ENCODE measurements at regions not wholly inside any gene's neighbourhood (a gene's known extent, or its start where the extent isn't known, plus 50 kb on each side); places are given as distances from the start of the nearest gene placed in this dataset.
A peak's percentile ranks its signal among the peaks of the same experiment; 100 is the strongest.
"Not testable (repeated sequence)": the region's sequence is repeated elsewhere in the genome, so short reads cannot be mapped to it uniquely, and the experiment has no call there.

GRCh38 chr5:145652700-145653099 lies 182.4 kb downstream of the PRELID2 start:
- not testable (repeated sequence) for DNase-seq

GRCh38 chr5:145647137-145647536 lies 188.0 kb downstream of the PRELID2 start:
- not testable (repeated sequence) for DNase-seq

- not testable (repeated sequence) for DNase-seq
These were observed 191.9 kb downstream of the PRELID2 start for GRCh38 chr5:145643214-145643613.

- DNase-seq = no peak
These were observed 197.7 kb downstream of the PRELID2 start for GRCh38 chr5:145637396-145637795.

DNA sequence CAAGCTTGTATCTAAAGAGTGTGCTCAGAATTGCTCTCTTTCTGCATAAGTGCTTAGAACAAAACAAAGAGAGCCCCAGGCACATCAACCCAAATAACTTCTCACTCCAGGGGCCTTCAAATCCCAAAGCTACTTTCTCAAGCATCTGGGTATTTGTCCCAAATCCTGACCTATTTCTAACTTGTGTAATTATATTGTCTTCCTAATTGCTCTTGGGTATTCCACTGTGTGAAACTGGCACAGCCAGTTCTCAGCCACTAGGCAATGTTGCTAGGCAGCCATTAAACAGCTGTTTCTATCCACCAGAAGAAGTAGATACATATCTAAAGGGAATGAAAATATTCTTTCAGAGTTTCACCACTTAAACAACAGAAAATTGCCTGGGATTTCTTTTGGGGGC lies 198.8 kb downstream of the PRELID2 start:
- DNase-seq = no peak

DNA sequence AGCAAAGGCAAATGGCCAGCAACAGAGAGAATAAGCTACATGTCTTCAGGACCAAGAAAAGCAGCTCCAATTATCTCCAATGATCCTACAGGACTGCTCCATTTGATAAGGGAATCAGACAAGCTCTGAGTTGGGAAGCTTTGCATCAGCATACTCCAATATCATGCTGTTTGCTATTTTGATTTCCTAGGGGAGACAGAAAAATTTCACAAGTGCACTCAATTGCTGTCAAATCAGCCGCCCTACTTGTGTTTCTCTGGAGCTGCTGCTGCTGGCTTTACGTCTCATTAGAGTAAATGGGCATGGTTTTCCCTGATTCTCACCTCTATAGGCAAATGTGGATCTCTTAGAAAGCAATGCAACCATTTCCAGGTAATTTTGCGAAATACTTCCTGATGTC lies 201.7 kb downstream of the PRELID2 start:
- DNase-seq = no peak

DNA sequence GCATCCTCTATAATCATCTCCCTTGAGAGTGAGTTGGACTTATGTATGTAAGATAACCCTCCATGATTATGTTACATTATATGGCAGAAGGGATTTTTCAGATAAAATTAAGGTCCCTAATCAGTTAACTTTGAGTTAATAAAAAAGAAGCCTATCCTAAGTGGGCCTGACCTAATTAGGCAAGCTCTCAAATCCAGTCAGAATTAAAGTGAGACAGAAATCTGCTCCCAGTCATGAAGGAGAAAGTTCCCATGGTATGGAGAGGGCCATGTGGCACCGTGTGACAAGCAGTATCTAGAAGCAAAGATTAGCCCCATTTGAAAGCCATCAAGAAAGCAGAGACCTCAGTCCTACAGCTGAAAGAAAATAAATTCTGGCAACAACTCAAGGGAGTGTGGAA lies 202.4 kb downstream of the PRELID2 start:
- no peak for DNase-seq

DNA sequence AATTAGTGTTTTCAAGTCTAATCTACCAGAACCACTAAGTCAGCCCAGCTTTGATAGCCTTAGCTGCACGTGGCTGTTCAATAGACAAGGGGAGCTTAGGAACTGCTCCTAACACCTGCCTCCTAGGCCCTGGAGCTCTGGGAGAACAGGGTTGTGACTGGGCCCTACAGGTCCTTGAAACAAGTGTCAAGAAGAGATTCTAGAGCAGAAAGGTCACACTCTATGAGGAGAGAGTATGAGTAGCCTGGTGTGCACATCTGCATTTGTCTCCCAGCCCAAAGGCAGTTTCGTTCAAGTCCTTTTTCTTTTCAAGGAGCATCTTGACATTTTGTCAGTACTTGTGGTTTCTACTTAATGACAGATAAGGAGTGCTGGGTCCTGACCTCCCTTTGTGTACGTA lies 206.1 kb downstream of the PRELID2 start:
- DNase-seq = no peak

DNA sequence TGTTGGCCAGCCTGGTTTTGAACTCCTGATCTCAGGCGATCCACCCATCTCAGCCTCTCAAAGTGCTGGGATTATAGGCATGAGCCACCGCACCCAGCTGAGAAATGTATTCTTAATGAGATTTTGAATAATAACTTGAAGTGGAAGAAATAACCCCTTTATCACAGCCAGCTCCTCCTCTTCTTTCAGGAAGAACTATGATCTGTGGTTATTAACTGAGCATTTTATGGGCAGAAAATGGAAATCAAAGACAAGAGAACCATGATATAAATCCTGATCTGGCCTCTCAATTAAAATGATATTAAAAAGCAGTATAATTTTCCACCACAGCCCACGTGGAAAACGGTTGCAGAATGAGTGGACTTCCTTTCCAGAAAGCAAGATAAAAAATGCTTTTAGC lies 206.6 kb downstream of the PRELID2 start:
- no peak for DNase-seq

DNA sequence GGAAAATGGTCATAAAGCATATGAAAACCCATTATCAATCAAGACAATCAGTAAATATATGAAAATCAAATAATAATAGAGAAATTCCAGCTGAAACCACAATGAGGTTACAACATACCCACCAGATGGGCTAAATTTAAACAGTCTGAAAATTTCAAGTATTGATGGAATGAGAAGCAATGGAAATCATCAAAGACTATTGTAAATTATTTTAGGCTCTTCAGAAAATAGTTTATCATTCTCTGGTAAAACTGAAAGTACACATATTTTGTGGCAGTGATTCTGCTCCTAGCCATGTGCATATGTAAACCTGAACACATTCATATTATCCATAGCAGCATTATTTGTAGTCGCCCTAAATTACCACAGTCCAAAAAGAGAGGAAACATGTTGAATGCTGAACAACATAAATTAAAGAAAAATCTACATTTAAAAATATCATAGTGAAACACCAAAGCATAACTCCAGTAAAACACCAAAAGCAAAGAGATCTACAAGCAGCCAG lies 215.3 kb downstream of the PRELID2 start:
- no peak for DNase-seq

GRCh38 chr5:145616739-145617138 lies 218.4 kb downstream of the PRELID2 start:
- DNase-seq = not testable (repeated sequence)

DNA sequence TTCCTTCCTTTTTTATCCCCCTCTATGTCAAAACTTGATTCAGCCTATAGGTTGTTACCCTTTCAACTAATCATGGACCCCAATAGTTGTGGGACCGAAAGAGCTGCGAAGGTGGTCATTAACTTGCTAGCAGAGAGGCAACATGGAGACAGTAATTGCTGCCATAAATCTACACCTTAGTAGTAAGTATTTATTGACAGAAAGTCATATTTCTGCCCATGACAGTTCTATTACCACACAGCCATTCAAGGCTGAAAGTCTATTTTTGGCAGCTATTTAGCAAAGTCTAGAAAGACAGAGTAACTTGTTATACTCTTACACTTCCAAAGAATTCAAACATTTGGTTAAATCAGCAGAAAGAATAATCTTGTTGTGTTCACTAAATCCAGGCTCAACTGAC lies 236.2 kb downstream of the PRELID2 start:
- no peak for DNase-seq

GRCh38 chr5:145598184-145598583 lies 237.0 kb downstream of the PRELID2 start:
- no peak for DNase-seq

DNA sequence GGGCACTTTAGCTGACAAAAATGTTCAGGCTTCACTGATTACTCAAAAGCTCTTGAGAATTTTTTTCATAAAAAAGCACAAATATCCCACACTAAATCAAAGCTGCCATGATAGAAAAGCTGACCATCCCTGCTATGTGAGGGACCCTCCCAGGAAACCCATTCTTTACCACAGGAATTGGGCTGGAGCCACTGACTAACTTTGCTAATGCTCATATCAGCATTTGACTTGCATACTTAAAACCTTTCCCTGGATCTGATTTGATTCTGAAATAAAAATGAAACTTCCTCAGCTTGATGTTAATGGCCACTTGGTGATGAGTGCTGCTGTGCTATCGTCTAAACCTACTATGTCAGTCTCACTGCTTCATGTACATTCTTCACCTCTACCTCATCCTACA lies 243.6 kb downstream of the PRELID2 start:
- DNase-seq = no peak

DNA sequence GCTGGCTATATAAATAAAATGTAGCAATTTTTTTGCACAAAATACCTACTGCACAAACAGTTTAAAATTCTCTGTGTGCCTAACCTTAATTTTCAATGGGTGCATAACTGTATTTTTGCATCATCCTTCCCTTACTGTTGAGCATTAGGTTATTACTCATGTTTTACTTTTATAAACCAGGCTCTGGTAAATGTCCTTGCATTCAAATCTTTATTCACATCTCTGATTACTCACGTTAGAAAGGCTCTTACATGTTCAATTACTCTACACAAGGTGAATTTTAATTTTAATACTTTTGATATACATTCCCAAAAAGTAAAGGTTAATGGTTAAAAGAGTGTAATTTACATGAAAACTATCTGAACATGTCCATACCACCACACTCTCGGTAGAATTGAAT lies 246.1 kb downstream of the PRELID2 start:
- no peak for DNase-seq

GRCh38 chr5:145588558-145588957 lies 246.6 kb downstream of the PRELID2 start:
- no peak for DNase-seq

- DNase-seq = no peak
These were observed 247.0 kb downstream of the PRELID2 start for GRCh38 chr5:145588113-145588512.

DNA sequence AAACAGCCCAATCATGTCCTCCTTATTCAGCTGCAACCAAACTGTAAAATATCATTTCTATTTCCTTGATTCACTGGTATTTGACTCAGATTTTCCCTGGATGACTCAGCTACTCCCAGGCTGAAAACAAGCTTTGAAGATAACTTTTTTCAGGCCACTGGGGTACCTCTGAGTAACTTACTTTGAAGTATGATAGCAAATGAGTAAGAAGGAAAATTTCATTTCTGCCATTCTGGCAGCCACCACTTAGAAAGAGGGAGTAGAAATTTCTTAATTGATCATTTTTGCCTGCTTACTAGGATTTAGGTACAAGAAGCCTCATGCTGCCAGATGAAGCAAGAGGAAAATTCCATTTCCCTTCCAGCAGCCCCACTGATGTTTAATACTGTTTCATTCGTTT lies 247.4 kb downstream of the PRELID2 start:
- DNase-seq = peak in 1 of 2 donors; percentile 3

- no peak for DNase-seq
These were observed 247.9 kb downstream of the PRELID2 start for GRCh38 chr5:145587308-145587672.

DNA sequence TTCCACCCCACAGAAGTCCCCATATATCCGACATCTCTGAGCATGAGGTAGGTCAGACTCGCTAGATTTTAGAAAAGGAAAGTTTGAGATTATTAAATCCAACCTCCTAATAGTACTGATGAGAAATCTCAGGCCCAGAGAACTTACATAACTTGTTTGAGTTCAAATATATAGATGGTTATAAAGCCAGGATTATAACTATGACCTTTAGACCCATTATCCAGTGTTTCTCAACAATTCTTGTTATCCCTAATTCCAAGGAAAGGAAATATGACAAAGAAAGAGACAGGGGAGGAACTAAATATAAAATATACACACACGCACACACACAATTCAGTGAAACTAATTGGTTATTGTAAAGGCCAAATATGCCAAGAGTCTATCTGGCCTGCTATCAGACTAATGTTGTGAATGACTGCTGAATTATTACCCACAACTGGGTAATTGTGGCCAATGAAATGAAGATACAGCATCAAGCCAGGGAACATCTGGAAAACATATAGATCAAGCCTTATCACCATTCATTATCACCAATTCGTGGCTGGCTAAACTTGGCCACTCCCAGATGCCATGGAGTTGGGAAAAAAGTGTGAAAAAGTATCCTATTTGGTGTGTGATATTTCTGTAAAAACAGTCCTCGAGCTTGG lies 248.4 kb downstream of the PRELID2 start:
- DNase-seq = no peak

- DNase-seq = no peak
These were observed 249.5 kb downstream of the PRELID2 start for GRCh38 chr5:145585443-145586148.

DNA sequence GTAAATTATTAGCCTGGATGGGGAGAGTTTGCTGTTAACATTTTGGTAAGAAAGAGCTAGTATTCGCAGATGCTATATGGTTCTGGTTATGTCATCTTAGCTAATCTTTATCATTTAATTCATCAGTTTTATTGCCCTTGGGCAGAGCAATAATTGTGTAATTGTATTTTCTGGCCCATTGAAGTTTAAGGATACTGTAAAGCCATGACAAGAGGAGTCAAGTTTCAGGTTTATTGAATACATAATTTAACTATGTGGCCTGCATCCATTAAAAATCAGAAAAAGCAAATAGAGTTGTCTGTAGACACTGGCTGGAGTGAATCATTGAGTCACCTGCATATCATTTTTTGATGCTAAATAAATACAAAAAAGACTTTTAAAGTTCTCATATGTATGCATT lies 255.8 kb downstream of the PRELID2 start:
- DNase-seq = no peak

- DNase-seq = no peak
These were observed 260.1 kb downstream of the PRELID2 start for GRCh38 chr5:145574889-145575573.

DNA sequence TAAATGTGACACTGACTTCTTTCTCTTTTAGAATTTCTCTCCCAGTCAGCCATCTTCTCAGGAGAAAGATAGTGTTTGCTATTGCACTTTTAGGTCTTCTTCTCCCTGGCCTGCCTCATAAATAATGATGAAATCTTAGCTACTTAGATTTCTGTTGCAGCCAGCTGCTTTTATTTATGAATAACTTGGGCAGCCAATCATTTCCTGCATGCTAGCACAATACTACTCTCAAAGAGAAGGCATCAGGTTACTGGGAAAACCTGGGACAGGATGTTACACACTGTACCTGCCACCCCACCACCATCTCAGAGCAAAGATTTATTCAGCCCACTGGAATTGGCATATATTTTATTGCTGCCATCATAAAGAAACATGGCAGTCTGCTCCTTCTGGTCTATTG lies 266.6 kb downstream of the PRELID2 start:
- DNase-seq = no peak

All from stimulated activated CD4-positive, alpha-beta T cell treated with anti-CD3 and anti-CD28 coated beads, Interleukin-2, amount 100 ng/mL, for 48 hours (primary cell).